Right cardiac atrium (tissue), 5 donors: ENCODE measurements at regions not wholly inside any gene's neighbourhood (a gene's known extent, or its start where the extent isn't known, plus 50 kb on each side); places are given as distances from the start of the nearest gene placed in this dataset.

Source experiments
- ATAC-seq, 2 donors: fragments of 200-7000 bp; cut with Tn5 transposase; one replicate each; pipeline versions ENCODE4 v1.8.0 to v1.9.1; 2020; ENCODE audit warnings: moderate library complexity in 2 of 2, mild to moderate bottlenecking in 1 of 2
- DNase-seq, 3 donors: peaks; one replicate each; pipeline ENCODE4 v3.0.0-alpha.2; 2020
- H3K27ac ChIP-seq: one replicate; pipeline ENCODE4 v1.5.1; 2013; ENCODE audit warnings: mild to moderate bottlenecking, low read length, control low read depth, moderate library complexity
- H3K27me3 ChIP-seq: one replicate; pipeline ENCODE4 v1.6.1; 2013; ENCODE audit not compliant: control insufficient read depth, insufficient read depth
- H3K4me1 ChIP-seq: one replicate; pipeline ENCODE4 v1.6.1; 2013; ENCODE audit warnings: low read length; ENCODE audit not compliant: control insufficient read depth, insufficient read depth
- H3K4me3 ChIP-seq: one replicate; pipeline ENCODE4 v1.5.1; 2013; ENCODE audit warnings: low read length, control low read depth
- H3K9me3 ChIP-seq: one replicate; pipeline ENCODE4 v1.6.1; 2013; ENCODE audit warnings: low read length; ENCODE audit not compliant: control insufficient read depth
- WGBS: extraction: QIAGEN DNeasy Blood & Tissue Kit; methylation state at CpG from one replicate; pipeline ENCODE4 v1.1.7; 2013; 5-methylcytosine and 5-hydroxymethylcytosine counted together
- intact Hi-C, 4 donors: fragments of 100-400 bp; cut with DNase I; formaldehyde crosslinking; loops; one replicate each; pipeline versions ENCODE4 v1.11.0 to v1.14.0; 2022 to 2023
- donor health status: healthy with polysubstance abuse.
- donor health status: DM: no; HTN: yes; CAD: no.
- donor health status: DM: no; HTN: no; CAD: no.
- donor health status: DM: no; HTN: yes; CAD: no; lungs with severe emphysema.
- donor health status: DM: yes; HTN: yes; CAD: no.

DNA sequence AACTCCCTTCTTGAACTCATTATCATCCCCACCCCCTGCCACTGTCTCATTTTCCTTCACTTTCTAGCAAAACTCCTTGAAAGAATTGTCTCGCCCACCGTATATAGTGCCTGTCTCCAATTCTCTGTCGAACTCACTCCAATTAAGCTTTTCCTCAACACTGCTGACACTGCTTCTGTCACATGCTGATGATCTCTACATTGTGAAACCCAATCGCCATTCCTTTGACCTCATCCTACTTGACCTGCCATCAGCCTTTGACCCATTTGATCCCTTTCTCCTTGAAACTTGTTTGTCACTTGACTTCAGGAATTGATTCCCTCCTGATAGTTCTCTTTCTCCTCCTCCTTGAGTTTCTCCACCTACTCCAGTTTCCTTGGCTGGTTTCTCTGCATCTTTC lies 54.8 kb downstream of the CCDC71L start:
- H3K9me3 ChIP-seq: no peaks in the 10 kb centered on the region
- intact Hi-C loops: no loop called here
- ATAC-seq (no peak), DNase-seq (no peak)
- no peak overlapping the region for H3K4me3 ChIP-seq
- WGBS: 90% methylated on average over 4 of the region's 4 CpGs
- H3K4me1 ChIP-seq: no peaks in the 10 kb centered on the region
- H3K27me3 ChIP-seq: no peaks in the 10 kb centered on the region
- H3K27ac ChIP-seq: no peak overlapping the region

DNA sequence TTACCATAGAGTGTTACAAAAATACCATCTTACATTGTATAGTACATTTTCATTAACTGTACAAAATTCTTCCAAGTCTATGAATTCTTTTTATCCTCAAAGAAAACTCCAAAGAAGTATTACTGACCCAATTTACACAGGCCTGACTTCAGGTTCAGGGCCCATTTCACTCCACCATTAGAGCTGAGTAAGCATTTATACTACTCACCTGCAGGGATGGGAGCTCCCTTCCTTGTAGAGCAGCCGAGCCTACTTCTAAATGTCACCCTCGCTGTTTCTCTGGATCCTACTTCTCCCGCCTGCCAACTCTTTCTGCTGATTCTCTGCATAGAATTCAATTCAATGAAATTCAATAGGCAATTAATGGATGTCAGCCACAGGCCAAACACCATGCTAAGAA lies 56.0 kb downstream of the CCDC71L start:
- WGBS: 92% methylated on average over 3 of the region's 3 CpGs
- ATAC-seq (no peak), DNase-seq (no peak)
- Histone ChIP-seq H3K4me3 (no peak overlapping the region), H3K9me3 (no peaks in the 10 kb centered on the region), H3K4me1 (no peaks in the 10 kb centered on the region), H3K27ac (no peak overlapping the region), H3K27me3 (no peaks in the 10 kb centered on the region)
- intact Hi-C loops: no loop called here

DNA sequence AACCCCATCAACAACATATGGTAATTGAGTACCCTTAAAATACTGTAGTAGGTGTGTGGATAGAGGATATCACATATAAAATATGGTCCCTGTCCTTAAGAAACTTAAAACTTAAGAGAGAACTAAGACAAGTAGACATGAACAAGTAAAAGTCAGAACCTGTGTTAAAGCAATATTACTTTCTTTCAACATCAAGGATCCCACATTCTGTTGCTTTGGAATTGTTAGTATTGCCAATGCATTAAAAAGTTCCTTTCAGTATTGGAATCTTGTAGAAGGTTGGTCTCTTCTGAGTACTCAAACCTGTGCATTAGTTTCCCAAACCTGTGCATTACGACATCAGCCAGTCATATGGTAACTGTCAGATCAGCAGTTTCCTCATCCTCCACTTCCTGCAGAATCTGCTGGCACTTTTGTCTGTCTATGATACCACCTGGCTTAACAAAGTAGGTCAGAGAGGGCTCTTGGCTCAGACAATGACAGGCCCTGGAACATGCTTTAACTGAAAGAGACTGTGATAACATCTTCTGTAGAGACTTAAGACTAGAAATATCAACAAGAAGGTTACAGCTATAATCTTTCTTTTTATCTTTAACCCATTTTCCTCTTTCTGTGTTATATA lies 56.5 kb downstream of the CCDC71L start:
- ATAC-seq (no peak), DNase-seq (no peak)
- Histone ChIP-seq H3K27ac (no peak overlapping the region), H3K4me3 (no peak overlapping the region), H3K4me1 (no peaks in the 10 kb centered on the region), H3K9me3 (no peaks in the 10 kb centered on the region), H3K27me3 (no peaks in the 10 kb centered on the region)
- 67% methylated on average over 1 of the region's 1 CpG for WGBS
- intact Hi-C loops: no loop called here

DNA sequence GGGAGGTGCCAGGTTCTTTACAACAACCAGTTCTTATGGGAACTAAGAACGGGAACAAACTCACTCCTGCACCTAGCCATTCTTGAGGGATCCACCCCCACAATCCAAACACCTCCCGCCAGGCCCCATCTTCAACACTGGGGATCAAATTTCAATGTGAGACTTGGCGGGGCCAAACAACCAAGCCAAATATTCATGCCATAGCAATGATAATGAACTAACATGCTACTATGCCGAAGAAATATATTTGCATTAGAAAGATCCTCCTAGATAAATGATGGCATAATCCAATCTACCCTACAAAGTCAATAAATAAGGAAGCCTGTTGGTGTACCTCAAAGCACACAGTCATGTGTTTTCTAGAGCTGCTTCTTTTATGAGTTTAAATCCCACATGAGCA lies 57.6 kb downstream of the CCDC71L start:
- 82% methylated on average over 4 of the region's 4 CpGs for WGBS
- intact Hi-C loops: no loop called here
- no peak for ATAC-seq

GRCh38 chr7:106602062-106602461 lies 58.9 kb downstream of the CCDC71L start:
- 81% methylated on average over 1 of the region's 1 CpG for WGBS
- intact Hi-C loops: no loop called here

More for the DNA sequence above, 57.6 kb downstream of the CCDC71L start:
- Histone ChIP-seq H3K27me3 (no peaks in the 10 kb centered on the region), H3K4me1 (no peaks in the 10 kb centered on the region), H3K27ac (no peak overlapping the region), H3K4me3 (no peak overlapping the region), H3K9me3 (no peaks in the 10 kb centered on the region)
- DNase-seq: no peak

GRCh38 chr7:106600569-106601373 lies 60.2 kb downstream of the CCDC71L start:
- intact Hi-C loops: no loop called here
- ATAC-seq: no peak
- DNase-seq: no peak
- WGBS: 55% methylated on average over 3 of the region's 3 CpGs
- H3K27ac ChIP-seq: no peak overlapping the region
- H3K4me1 ChIP-seq: no peaks in the 10 kb centered on the region
- H3K9me3 ChIP-seq: no peaks in the 10 kb centered on the region
- H3K27me3 ChIP-seq: no peaks in the 10 kb centered on the region
- H3K4me3 ChIP-seq: no peak overlapping the region

More at GRCh38 chr7:106602062-106602461, 58.9 kb downstream of the CCDC71L start:
- no peak for DNase-seq
- Histone ChIP-seq H3K27me3 (no peaks in the 10 kb centered on the region), H3K27ac (no peak overlapping the region), H3K4me3 (no peak overlapping the region), H3K9me3 (no peaks in the 10 kb centered on the region), H3K4me1 (no peaks in the 10 kb centered on the region)
- no peak for ATAC-seq

- Histone ChIP-seq H3K4me3 (no peak overlapping the region), H3K9me3 (no peaks in the 10 kb centered on the region), H3K27ac (no peak overlapping the region), H3K4me1 (no peaks in the 10 kb centered on the region), H3K27me3 (no peaks in the 10 kb centered on the region)
- intact Hi-C loops: no loop called here
- WGBS: 75% methylated on average over 3 of the region's 3 CpGs
- ATAC-seq: peak in 1 of 2 donors; percentile 23
- DNase-seq: no peak
These were observed 61.6 kb downstream of the CCDC71L start for GRCh38 chr7:106599343-106599698.

DNA sequence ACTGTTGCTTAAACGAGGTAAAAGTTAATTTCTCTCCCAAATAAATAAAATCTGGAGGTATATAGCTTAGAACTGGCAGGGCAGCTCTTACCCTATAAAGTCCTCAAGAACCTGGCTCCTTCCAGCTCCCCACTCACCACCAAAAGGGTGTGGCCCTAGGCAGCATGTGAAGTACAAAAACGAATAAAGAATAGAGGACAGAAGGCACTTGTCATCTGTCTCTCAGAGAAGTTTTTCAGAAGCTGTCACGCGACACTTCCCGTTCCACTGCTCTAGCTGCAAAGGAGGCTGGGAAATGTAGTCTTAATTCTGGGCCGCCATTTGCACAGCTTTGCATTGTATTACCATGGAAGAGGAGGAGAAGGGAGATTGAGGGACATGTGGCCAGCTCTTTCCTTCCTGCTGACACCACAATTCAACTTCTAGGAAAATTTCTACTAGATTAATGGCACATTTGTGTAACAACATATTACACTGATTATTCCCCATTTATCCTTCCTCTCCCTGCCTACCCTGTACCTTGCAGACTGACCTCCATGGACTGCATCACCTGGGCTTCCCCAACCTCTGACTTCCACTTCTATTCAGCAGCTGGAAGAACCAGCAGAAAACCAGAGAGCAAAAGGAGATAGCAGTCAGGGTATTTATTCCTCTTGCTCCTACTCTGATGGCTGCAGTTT lies 62.2 kb downstream of the CCDC71L start:
- Histone ChIP-seq H3K4me3 (peak overlapping the region; percentile 58), H3K9me3 (no peaks in the 10 kb centered on the region), H3K27me3 (no peaks in the 10 kb centered on the region), H3K4me1 (no peaks in the 10 kb centered on the region), H3K27ac (no peak overlapping the region)
- ATAC-seq (peak; percentile 95 to 96), DNase-seq (peak; percentile 60 to 74 (median 68))
- WGBS: 5% methylated on average over 6 of the region's 6 CpGs
- intact Hi-C loops: no loop called here

- ATAC-seq (no peak), DNase-seq (no peak)
- Histone ChIP-seq H3K9me3 (no peaks in the 10 kb centered on the region), H3K27ac (no peak overlapping the region), H3K4me1 (no peaks in the 10 kb centered on the region), H3K4me3 (no peak overlapping the region), H3K27me3 (no peaks in the 10 kb centered on the region)
- intact Hi-C loops: no loop called here
- 83% methylated on average over 5 of the region's 5 CpGs for WGBS
These were observed 63.0 kb downstream of the CCDC71L start for GRCh38 chr7:106597751-106598546.

DNA sequence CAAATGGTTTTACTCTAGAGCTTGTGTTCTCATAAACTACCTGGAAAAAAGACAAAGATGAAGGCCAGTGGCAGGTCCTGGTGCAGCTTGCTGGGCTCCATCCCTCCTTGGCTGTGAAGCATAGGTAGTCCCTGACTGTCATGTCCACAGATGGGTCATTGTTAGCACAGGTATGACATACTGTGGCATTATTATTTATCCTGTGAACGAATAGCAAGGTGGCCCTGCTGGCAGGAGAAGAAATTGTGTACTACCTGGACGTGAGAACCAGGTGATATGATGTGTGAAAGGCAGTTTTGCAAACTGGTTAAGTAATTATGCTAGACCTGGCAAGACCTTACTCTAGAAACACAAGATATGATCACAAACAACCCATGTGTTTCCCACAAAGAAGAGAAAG lies 63.9 kb downstream of the CCDC71L start:
- Histone ChIP-seq H3K4me1 (no peaks in the 10 kb centered on the region), H3K27me3 (no peaks in the 10 kb centered on the region), H3K9me3 (no peaks in the 10 kb centered on the region), H3K27ac (no peak overlapping the region), H3K4me3 (no peak overlapping the region)
- intact Hi-C loops: no loop called here
- ATAC-seq (no peak), DNase-seq (no peak)
- WGBS: 80% methylated on average over 2 of the region's 2 CpGs

DNA sequence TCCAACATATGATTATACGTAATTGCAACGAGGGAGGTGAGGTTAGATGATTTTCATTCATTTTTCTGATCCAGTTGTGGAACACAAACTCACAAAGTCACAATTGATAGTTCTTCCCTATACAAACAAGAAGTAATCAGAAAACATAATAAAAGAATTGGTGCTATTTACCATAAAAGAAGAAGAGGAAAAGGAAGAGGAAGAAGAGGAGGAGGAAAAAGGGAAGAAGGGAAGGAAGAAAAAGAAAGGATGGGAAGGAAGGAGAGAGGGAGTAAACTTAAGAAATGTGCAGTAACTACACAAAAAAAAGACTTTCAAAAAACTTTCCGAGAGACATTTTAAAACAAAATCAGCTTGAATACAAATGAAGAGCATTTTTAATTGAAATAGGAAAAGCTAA lies 65.0 kb downstream of the CCDC71L start:
- intact Hi-C loops: no loop called here
- no peak for DNase-seq
- no peaks in the 10 kb centered on the region for H3K27me3 ChIP-seq
- H3K27ac ChIP-seq: no peak overlapping the region
- no peak for ATAC-seq
- no peak overlapping the region for H3K4me3 ChIP-seq
- H3K9me3 ChIP-seq: no peaks in the 10 kb centered on the region
- WGBS: 80% methylated on average over 3 of the region's 3 CpGs
- H3K4me1 ChIP-seq: no peaks in the 10 kb centered on the region
